LNCaP clone FGC (cell line): ENCODE measurements at regions not wholly inside any gene's neighbourhood (a gene's known extent, or its start where the extent isn't known, plus 50 kb on each side); places are given as distances from the start of the nearest gene placed in this dataset.

Experiments
- DNase-seq: peaks from one replicate; pipeline ENCODE4 v3.0.0-alpha.2; 2011; ENCODE audit warnings: low read depth
- H3K4me3 ChIP-seq: 2 replicates; pipeline ENCODE4 v1.5.1; 2011; ENCODE audit warnings: mild to moderate bottlenecking, low read depth, low read length, control low read depth
- TF ChIP-seq, protein P1 (sequence below): IDR thresholded peaks from 2 replicates; pipeline ENCODE4 v1.5.1; 2012; ENCODE audit warnings: mild to moderate bottlenecking; ENCODE audit not compliant: control insufficient read depth, insufficient read depth; ENCODE audit errors: extremely low read depth

DNA sequence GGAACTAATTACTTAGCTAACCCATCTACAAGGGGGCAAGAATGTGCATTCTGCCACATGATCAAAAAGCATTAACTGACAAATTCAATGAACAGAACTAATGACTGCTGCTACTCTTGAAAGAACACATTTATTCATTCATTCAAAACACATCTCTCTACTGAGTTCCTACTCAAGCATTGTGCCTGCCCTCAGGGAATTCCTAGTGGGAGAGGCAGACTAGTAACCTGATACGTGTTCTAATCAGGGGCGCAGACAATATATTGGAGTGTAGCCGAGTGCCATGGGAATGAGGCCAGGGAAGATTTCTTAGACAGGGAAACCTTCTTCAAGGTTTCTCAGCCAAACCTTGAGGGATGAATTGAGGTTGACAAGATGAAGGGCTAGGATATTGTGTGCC, 56.7 kb upstream of the PAPPA start:
- TF ChIP-seq, protein P1, sequence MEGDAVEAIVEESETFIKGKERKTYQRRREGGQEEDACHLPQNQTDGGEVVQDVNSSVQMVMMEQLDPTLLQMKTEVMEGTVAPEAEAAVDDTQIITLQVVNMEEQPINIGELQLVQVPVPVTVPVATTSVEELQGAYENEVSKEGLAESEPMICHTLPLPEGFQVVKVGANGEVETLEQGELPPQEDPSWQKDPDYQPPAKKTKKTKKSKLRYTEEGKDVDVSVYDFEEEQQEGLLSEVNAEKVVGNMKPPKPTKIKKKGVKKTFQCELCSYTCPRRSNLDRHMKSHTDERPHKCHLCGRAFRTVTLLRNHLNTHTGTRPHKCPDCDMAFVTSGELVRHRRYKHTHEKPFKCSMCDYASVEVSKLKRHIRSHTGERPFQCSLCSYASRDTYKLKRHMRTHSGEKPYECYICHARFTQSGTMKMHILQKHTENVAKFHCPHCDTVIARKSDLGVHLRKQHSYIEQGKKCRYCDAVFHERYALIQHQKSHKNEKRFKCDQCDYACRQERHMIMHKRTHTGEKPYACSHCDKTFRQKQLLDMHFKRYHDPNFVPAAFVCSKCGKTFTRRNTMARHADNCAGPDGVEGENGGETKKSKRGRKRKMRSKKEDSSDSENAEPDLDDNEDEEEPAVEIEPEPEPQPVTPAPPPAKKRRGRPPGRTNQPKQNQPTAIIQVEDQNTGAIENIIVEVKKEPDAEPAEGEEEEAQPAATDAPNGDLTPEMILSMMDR = no peak
- no peak for DNase-seq
- H3K4me3 ChIP-seq = no peak overlapping the region

DNA sequence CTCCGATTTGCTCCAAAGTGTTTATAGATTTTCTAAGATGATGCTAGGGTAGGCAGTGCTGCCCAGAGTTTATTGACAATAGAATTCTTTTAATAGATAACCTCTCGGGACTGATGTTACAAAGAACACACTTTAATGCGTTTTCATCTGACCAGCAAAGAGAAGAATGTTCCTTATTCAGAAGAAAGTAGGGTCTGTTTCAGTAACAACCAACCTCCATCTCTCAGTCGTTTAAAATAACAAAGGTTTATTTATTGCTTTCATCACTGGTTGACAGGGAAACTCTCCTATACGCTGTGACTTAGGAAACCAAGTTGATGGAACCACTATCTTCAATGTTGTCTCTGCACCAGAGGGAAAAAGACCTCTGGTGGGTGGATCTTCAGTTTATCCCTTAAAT, 55.1 kb upstream of the PAPPA start:
- DNase-seq = no peak
- no peak overlapping the region for H3K4me3 ChIP-seq
- TF ChIP-seq, protein P1 = no peak

DNA sequence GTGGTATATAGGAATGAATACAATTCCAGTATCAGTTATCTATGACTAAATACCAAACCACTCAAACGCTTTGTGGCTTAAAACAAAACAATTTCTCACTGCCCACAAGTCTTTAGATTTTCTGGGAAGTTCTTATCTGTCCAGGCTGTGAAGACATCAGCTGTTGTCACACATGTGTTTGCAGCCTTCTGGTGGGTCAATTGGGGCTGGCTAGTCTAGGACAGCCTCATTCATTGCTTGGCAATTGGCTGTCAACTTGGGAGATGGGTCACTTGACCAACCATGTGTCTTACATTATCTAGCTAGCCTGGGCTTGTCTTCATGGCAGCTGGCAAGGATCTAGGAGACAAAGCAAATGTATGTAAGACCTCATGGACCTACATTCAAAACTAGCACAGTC, 53.8 kb upstream of the PAPPA start:
- no peak overlapping the region for H3K4me3 ChIP-seq
- TF ChIP-seq, protein P1 = no peak
- DNase-seq = no peak

DNA sequence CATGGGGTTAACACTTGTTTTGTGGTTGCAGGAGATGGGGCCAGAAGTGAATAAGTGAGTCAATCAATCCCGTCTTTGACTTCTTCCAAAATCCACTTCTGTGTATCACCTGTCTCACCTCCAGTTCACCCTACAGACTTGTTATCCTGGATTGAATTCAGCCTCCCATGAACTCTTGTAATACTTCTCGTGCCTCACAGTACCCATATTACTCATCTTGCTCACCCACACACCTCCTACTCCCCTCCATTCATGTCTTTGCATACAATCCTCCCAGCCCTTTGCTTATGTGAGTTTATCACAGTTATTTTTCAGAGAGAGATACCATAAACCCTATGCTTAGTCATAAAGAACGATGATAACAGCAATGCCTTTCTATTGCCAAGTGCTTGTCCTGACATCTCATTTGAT, 52.9 kb upstream of the PAPPA start:
- TF ChIP-seq, protein P1 = no peak
- H3K4me3 ChIP-seq = no peak overlapping the region
- no peak for DNase-seq

DNA sequence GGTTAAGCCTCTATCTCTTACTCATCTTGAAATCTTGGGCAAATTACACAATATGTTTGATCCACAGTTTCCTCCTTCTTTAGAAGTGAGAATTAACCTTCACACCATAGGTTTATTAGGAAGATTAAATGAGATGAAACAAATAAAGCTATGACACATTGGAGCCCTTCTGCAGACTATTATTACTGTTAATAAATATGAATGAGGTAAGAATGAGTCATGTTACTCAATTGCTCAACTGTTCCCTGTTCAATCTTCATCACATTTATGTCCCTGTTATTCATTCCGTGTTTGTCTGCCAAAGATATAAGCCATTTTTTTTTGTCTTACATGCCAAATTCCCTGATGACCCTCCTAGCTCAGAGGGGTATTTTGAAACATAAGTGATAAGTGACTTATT, 52.1 kb upstream of the PAPPA start:
- DNase-seq = no peak
- no peak overlapping the region for H3K4me3 ChIP-seq
- TF ChIP-seq, protein P1 = no peak

DNA sequence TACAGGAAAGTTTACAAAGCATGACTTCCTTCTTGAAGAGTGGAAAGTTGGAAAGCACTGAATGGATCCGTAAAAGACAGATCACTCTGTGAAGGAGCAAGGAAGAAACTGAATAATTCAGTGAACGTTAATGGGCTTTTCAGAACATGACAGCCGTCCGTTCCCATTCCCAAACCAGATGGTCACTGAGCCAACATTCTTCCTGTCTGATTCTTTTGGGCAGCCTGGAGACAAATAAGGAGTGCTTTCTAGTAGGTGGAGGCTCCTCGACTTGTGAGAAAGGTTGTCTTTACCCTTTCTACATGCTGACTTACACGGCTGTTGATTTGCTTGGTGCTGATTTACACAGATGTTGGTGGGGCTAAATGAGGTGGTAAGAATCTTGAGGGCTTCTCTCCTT, 51.0 kb upstream of the PAPPA start:
- TF ChIP-seq, protein P1 = no peak
- H3K4me3 ChIP-seq = no peak overlapping the region
- DNase-seq = no peak
